ENCODE measurements at regions not wholly inside any gene's neighbourhood (a gene's known extent, or its start where the extent isn't known, plus 50 kb on each side); places are given as distances from the start of the nearest gene placed in this dataset.

GRCh38 chr3:139780593-139780992, 102.8 kb upstream of the NMNAT3 start:
- no peak overlapping the region for H2AFZ ChIP-seq (ENCODE audit: insufficient read depth, low read length, poor library complexity)
- H3K23ac ChIP-seq (ENCODE audit: low read length): no peak overlapping the region
- no peak overlapping the region for H3K18ac ChIP-seq (ENCODE audit: low read length)
- H2BK12ac ChIP-seq (ENCODE audit: low read length): no peak overlapping the region
- no peak overlapping the region for H2AK5ac ChIP-seq (ENCODE audit: low read length)
- no peak overlapping the region for H4K12ac ChIP-seq (ENCODE audit: low read depth, low read length)
- no peaks in the 10 kb centered on the region for H3K36me3 ChIP-seq (ENCODE audit: control insufficient read depth in 1 of 2, insufficient read depth in 2 of 2, low read length in 2 of 2)
- no peaks in the 10 kb centered on the region for H3K9me3 ChIP-seq (ENCODE audit: insufficient read depth, low read depth, low read length)
- H4K91ac ChIP-seq (ENCODE audit: low read depth, low read length): no peak overlapping the region
- H3K4me2 ChIP-seq (ENCODE audit: low read length): no peak overlapping the region
- WGBS (ENCODE audit: extremely low coverage, insufficient coverage, insufficient read length): no CpG with 5 or more reads among the region's 1 CpG
- H2BK120ac ChIP-seq (ENCODE audit: insufficient read depth, low read length, poor library complexity): no peak overlapping the region
- H2BK5ac ChIP-seq (ENCODE audit: low read depth, low read length, poor library complexity): no peak overlapping the region
- no peak overlapping the region for H3K27ac ChIP-seq (ENCODE audit: low read depth, low read length)
- H3K14ac ChIP-seq (ENCODE audit: low read length): no peak overlapping the region
- no peak for DNase-seq
- H3K27me3 ChIP-seq (ENCODE audit: insufficient read depth, low read length): no peaks in the 10 kb centered on the region
- H3K79me2 ChIP-seq (ENCODE audit: control insufficient read depth, insufficient read depth, low read length, poor library complexity): peaks cover 3% of the 10 kb centered on the region
- H3K4me1 ChIP-seq (ENCODE audit: control insufficient read depth in 1 of 2, insufficient read depth in 2 of 2, low read length in 2 of 2): peaks cover 3 to 7% of the 10 kb centered on the region in 2 experiments
- H3K4ac ChIP-seq (ENCODE audit: low read depth, low read length): no peak overlapping the region
- no peak overlapping the region for H4K8ac ChIP-seq (ENCODE audit: low read depth, low read length)
- no peak overlapping the region for H3K4me3 ChIP-seq (ENCODE audit: low read depth, low read length)
- peaks cover 14% of the 10 kb centered on the region for H3K79me1 ChIP-seq (ENCODE audit: low read length)
- H3K9ac ChIP-seq (ENCODE audit: low read length): no peak overlapping the region

GRCh38 chr3:139778682-139779233, 101.0 kb upstream of the NMNAT3 start:
- no peak overlapping the region for H3K9ac ChIP-seq (ENCODE audit: low read length)
- H3K27ac ChIP-seq (ENCODE audit: low read depth, low read length): no peak overlapping the region
- no peaks in the 10 kb centered on the region for H3K27me3 ChIP-seq (ENCODE audit: insufficient read depth, low read length)
- H3K23ac ChIP-seq (ENCODE audit: low read length): no peak overlapping the region
- no peak overlapping the region for H3K18ac ChIP-seq (ENCODE audit: low read length)
- peak overlapping the region; percentile 3 for H4K91ac ChIP-seq (ENCODE audit: low read depth, low read length)
- no peak overlapping the region for H3K4me2 ChIP-seq (ENCODE audit: low read length)
- DNase-seq: no peak
- no peak overlapping the region for H2AFZ ChIP-seq (ENCODE audit: insufficient read depth, low read length, poor library complexity)
- no peak overlapping the region for H3K4ac ChIP-seq (ENCODE audit: low read depth, low read length)
- H2BK5ac ChIP-seq (ENCODE audit: low read depth, low read length, poor library complexity): no peak overlapping the region
- WGBS (ENCODE audit: extremely low coverage, insufficient coverage, insufficient read length): no CpG with 5 or more reads among the region's 10 CpGs
- H3K14ac ChIP-seq (ENCODE audit: low read length): peak overlapping the region; percentile 64
- no peak overlapping the region for H2AK5ac ChIP-seq (ENCODE audit: low read length)
- H2BK12ac ChIP-seq (ENCODE audit: low read length): peak overlapping the region; percentile 84
- H3K36me3 ChIP-seq (ENCODE audit: control insufficient read depth in 1 of 2, insufficient read depth in 2 of 2, low read length in 2 of 2): no peaks in the 10 kb centered on the region
- H3K79me2 ChIP-seq (ENCODE audit: control insufficient read depth, insufficient read depth, low read length, poor library complexity): peaks cover 7% of the 10 kb centered on the region
- peaks cover 27% of the 10 kb centered on the region for H3K79me1 ChIP-seq (ENCODE audit: low read length)
- no peak overlapping the region for H4K12ac ChIP-seq (ENCODE audit: low read depth, low read length)
- H2BK120ac ChIP-seq (ENCODE audit: insufficient read depth, low read length, poor library complexity): peak overlapping the region; percentile 24
- no peak overlapping the region for H4K8ac ChIP-seq (ENCODE audit: low read depth, low read length)
- no peaks in the 10 kb centered on the region for H3K9me3 ChIP-seq (ENCODE audit: insufficient read depth, low read depth, low read length)
- no peak overlapping the region for H3K4me3 ChIP-seq (ENCODE audit: low read depth, low read length)
- H3K4me1 ChIP-seq (ENCODE audit: control insufficient read depth in 1 of 2, insufficient read depth in 2 of 2, low read length in 2 of 2): peaks cover 11 to 17% of the 10 kb centered on the region in 2 experiments

- Histone ChIP-seq H3K4me3 (ENCODE audit: low read depth, low read length) (no peak overlapping the region), H3K23ac (ENCODE audit: low read length) (no peak overlapping the region)
Observed at GRCh38 chr3:139774560-139775302, 97.0 kb upstream of the NMNAT3 start.

GRCh38 chr3:139772539-139773500, 95.0 kb upstream of the NMNAT3 start:
- Histone ChIP-seq H2AK5ac (ENCODE audit: low read length) (peak overlapping the region; percentile 96), H2AFZ (ENCODE audit: insufficient read depth, low read length, poor library complexity) (no peak overlapping the region), H3K79me2 (ENCODE audit: control insufficient read depth, insufficient read depth, low read length, poor library complexity) (peaks cover 12% of the 10 kb centered on the region), H3K14ac (ENCODE audit: low read length) (peak overlapping the region; percentile 86), H3K18ac (ENCODE audit: low read length) (peak overlapping the region; percentile 69), H3K79me1 (ENCODE audit: low read length) (peaks cover 55% of the 10 kb centered on the region), H2BK12ac (ENCODE audit: low read length) (peak overlapping the region; percentile 98), H3K36me3 (ENCODE audit: control insufficient read depth in 1 of 2, insufficient read depth in 2 of 2, low read length in 2 of 2) (no peaks in the 10 kb centered on the region), H3K4ac (ENCODE audit: low read depth, low read length) (peak overlapping the region; percentile 85), H2BK120ac (ENCODE audit: insufficient read depth, low read length, poor library complexity) (peak overlapping the region; percentile 99), H4K91ac (ENCODE audit: low read depth, low read length) (peak overlapping the region; percentile 98), H4K12ac (ENCODE audit: low read depth, low read length) (no peak overlapping the region), H3K9ac (ENCODE audit: low read length) (no peak overlapping the region), H3K27me3 (ENCODE audit: insufficient read depth, low read length) (no peaks in the 10 kb centered on the region), H3K4me1 (ENCODE audit: control insufficient read depth in 1 of 2, insufficient read depth in 2 of 2, low read length in 2 of 2) (peaks cover 33 to 39% of the 10 kb centered on the region in 2 experiments), H3K4me3 (ENCODE audit: low read depth, low read length) (no peak overlapping the region), H3K23ac (ENCODE audit: low read length) (no peak overlapping the region), H4K8ac (ENCODE audit: low read depth, low read length) (peak overlapping the region; percentile 76), H3K9me3 (ENCODE audit: insufficient read depth, low read depth, low read length) (no peaks in the 10 kb centered on the region), H3K27ac (ENCODE audit: low read depth, low read length) (peak overlapping the region; percentile 100), H2BK5ac (ENCODE audit: low read depth, low read length, poor library complexity) (peak overlapping the region; percentile 98), H3K4me2 (ENCODE audit: low read length) (no peak overlapping the region)
- no CpG with 5 or more reads among the region's 7 CpGs for WGBS (ENCODE audit: extremely low coverage, insufficient coverage, insufficient read length)
- DNase-seq: no peak

More at GRCh38 chr3:139774560-139775302, 97.0 kb upstream of the NMNAT3 start:
- no peak overlapping the region for H2BK12ac ChIP-seq (ENCODE audit: low read length)
- peaks cover 33 to 39% of the 10 kb centered on the region in 2 experiments for H3K4me1 ChIP-seq (ENCODE audit: control insufficient read depth in 1 of 2, insufficient read depth in 2 of 2, low read length in 2 of 2)
- H3K4ac ChIP-seq (ENCODE audit: low read depth, low read length): no peak overlapping the region
- H3K27me3 ChIP-seq (ENCODE audit: insufficient read depth, low read length): no peaks in the 10 kb centered on the region
- H4K12ac ChIP-seq (ENCODE audit: low read depth, low read length): no peak overlapping the region
- H3K27ac ChIP-seq (ENCODE audit: low read depth, low read length): peak overlapping the region; percentile 88
- H3K79me2 ChIP-seq (ENCODE audit: control insufficient read depth, insufficient read depth, low read length, poor library complexity): peaks cover 12% of the 10 kb centered on the region
- H3K4me2 ChIP-seq (ENCODE audit: low read length): peak overlapping the region; percentile 27
- no peak overlapping the region for H2AK5ac ChIP-seq (ENCODE audit: low read length)
- H2AFZ ChIP-seq (ENCODE audit: insufficient read depth, low read length, poor library complexity): no peak overlapping the region
- H4K91ac ChIP-seq (ENCODE audit: low read depth, low read length): peak overlapping the region; percentile 70
- H3K9ac ChIP-seq (ENCODE audit: low read length): no peak overlapping the region
- peak overlapping the region; percentile 66 for H2BK5ac ChIP-seq (ENCODE audit: low read depth, low read length, poor library complexity)
- peak overlapping the region; percentile 74 for H2BK120ac ChIP-seq (ENCODE audit: insufficient read depth, low read length, poor library complexity)
- H3K79me1 ChIP-seq (ENCODE audit: low read length): peaks cover 50% of the 10 kb centered on the region
- H3K9me3 ChIP-seq (ENCODE audit: insufficient read depth, low read depth, low read length): no peaks in the 10 kb centered on the region
- H4K8ac ChIP-seq (ENCODE audit: low read depth, low read length): no peak overlapping the region
- peak; percentile 35 to 43 for DNase-seq
- no CpG with 5 or more reads among the region's 7 CpGs for WGBS (ENCODE audit: extremely low coverage, insufficient coverage, insufficient read length)
- H3K14ac ChIP-seq (ENCODE audit: low read length): no peak overlapping the region
- no peak overlapping the region for H3K18ac ChIP-seq (ENCODE audit: low read length)
- H3K36me3 ChIP-seq (ENCODE audit: control insufficient read depth in 1 of 2, insufficient read depth in 2 of 2, low read length in 2 of 2): no peaks in the 10 kb centered on the region
